DMS114 treated with DMSO at 0.1 percent for 48 hours (cell line): ENCODE measurements at regions not wholly inside any gene's neighbourhood (a gene's known extent, or its start where the extent isn't known, plus 50 kb on each side); places are given as distances from the start of the nearest gene placed in this dataset.
"Not testable (repeated sequence)": the region's sequence is repeated elsewhere in the genome, so short reads cannot be mapped to it uniquely, and the experiment has no call there.

Source experiments
- DNase-seq: peaks from one replicate; lab custom pipeline; 2025; ENCODE audit not compliant: unreplicated experiment; lab: John Stamatoyannopoulos, UW

- DNase-seq: no peak
These were observed 105.7 kb upstream of the ZEB2 start for GRCh38 chr2:144625626-144626025.

DNA sequence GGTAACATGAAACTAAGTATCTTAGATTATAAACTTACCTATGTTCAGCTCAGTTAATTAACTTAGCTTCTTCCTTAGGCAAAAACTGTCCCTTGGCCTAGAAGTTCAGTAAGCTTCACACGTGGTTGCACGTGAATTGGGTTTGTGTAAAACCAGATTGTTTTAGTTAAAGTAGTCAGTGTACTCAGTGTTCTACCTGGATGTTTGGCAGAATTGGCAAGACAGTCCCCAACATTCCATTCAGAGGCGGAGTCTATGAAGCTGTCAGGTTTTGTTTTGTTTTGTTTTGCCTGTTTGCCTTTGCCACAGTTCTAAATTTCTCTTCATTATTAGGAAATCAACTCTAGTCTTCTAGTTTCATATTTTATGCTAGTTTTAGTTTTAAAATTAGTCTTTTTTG lies 105.3 kb upstream of the ZEB2 start:
- DNase-seq: no peak

GRCh38 chr2:144624451-144624850 lies 104.5 kb upstream of the ZEB2 start:
- no peak for DNase-seq

GRCh38 chr2:144622373-144622772 lies 102.5 kb upstream of the ZEB2 start:
- not testable (repeated sequence) for DNase-seq

GRCh38 chr2:144621266-144621665 lies 101.3 kb upstream of the ZEB2 start:
- no peak for DNase-seq

DNA sequence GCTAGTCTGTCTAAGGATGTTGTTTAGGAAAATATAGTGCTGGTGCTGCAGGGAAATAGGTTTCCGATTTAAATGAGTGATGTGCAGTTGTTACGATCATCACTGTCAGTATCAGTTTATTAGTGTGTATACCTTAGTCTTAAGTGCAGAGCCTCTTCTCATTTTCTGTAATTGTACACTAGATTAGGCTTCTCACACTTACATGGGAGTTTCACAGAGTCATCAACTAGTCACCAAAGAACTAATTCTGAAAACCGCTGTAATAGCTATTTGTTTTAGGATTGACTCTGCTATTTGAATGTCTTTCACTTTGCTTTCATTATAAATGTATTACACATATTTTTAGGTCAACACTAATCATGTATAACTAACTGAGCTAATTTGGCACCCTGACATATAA lies 99.8 kb upstream of the ZEB2 start:
- no peak for DNase-seq

GRCh38 chr2:144617171-144617570 lies 97.3 kb upstream of the ZEB2 start:
- not testable (repeated sequence) for DNase-seq

DNA sequence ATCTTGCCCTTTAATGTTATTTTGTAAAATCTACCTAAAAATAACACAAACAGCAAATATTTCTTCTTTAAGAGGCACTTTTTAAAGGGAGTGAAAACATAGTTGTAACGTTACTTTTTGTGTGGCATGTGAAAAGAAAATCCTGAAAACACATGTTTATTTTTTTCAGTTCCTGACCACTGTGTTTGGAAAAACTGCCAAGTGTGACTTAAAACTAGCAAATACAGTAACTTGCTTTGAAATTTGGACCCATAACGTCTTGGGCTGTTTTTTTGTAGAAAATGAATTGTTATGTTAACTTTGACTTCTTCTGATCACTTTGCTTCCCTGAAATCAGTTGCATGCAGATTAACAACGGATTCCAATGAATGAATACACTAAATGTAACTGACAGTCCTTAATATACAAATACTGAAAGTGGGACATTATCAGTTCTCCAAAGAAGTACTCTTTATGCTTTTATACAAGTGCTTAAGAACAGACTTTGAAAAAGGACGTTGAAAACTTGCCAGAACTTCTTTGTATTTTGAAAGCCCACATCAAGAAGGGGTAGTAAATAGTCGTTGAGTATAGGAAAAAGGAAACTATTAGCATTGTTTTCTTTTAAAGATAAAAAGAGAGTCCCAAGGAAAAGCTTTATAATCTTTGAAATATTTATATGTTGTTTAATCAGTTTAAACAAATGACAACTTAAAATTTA lies 96.1 kb upstream of the ZEB2 start:
- DNase-seq: no peak

- no peak for DNase-seq
These were observed 88.1 kb upstream of the ZEB2 start for GRCh38 chr2:144607891-144608521.

DNA sequence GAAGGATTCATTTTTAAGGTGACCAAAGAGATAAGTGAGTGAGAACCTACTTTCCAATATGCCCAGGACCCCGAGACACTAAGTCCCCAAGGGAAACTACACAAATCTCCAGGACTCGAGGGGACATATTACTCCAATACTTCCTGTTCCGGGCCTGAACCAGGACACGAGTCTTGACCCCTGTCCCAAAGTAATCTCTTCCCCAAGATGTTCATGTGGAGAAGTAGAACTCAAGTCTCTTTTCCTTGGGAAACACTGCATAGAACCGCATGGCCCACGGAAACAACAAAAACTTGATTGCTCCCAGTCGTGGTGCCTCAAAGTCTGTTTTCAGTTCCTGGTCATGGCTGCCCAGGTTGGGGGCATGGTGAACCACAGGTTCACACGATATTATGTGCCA lies 87.2 kb upstream of the ZEB2 start:
- no peak for DNase-seq

GRCh38 chr2:144606466-144607095 lies 86.7 kb upstream of the ZEB2 start:
- no peak for DNase-seq

GRCh38 chr2:144605231-144605840 lies 85.4 kb upstream of the ZEB2 start:
- no peak for DNase-seq

DNA sequence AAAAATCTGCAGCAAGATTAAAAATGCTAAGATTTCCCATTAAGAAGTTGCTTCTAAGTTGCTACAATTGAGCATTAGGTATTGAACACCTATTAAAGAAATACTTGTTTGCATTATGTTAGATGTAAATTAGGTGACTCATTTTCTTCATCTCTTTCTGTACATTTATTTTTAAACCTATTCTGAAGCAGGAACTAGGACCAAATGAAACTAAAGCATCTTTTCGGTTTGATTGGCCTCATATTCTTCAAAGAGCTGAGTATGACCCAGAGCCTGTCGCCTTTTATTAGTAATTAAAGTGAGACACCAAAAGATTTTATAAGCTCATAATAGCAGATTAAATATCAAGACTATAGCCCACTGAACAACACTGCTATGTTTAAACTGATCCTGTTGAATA lies 83.4 kb upstream of the ZEB2 start:
- DNase-seq: no peak

DNA sequence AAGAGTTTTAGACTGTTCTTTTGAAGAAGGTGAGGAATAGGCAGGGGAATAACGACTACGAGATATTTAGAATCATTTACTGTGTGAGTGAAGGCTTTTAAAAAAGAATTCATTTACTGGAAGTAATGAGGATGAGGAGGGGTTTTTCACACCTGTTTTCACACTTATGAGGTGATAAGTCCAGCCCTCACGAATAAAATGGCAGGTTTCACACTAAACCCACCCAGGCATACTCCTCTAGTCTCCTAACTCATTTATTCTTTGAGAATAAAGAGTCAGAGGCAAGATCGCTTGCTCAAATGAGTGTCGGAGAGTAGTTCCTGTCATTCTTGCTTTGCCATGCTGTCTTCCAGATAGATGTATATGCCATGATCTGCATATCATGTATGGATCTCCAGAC lies 79.0 kb upstream of the ZEB2 start:
- DNase-seq: no peak

DNA sequence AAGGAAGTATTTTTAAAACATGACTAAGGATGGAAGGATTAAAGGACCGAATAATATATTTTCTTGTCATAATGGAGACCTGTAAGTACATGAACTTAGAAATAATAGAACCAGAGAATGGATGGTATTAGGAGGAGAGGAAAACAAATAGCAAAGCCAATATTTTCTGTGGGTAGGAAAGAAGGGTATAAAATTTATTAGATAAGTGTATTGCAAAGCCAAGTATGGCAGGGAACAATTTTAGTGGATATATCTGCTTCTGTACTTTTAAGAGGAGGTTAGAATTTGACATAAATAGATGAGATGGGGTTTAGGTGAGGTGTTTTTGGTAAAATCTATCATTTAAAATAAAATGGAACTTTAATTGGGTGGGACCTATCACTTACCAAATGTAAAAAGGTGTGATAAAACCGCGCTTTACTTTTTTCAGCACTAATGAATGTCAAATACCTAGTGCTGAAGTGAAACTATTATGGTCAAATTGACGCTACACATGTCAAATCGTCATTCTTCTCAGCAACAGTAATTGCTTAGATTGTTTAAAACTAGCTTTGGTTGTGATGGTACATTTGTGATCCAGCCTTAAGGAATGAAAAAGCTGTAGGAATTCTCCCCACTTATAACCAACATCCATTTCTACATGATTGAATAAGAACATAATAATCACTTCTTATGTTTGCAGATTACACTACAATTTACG lies 78.1 kb upstream of the ZEB2 start:
- DNase-seq: no peak

DNA sequence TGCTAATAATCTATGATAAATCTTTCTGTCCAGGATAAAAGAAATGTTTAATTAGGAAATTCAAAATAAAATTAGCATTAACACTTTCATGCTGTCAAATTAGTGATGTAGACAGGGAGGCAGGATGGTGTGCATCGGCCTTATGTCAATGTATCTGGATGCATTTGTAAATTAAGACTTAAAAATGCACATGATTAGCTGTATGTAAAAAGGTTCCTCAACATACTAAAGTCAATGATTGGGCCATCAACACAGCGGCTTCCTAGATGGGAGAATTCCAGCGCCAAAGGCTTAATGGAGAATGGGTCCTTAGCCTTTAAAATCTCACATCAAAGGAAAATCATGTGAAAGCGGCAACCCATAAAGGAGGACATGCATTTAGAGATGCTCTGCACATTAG lies 77.5 kb upstream of the ZEB2 start:
- DNase-seq: no peak

GRCh38 chr2:144596073-144596871 lies 76.4 kb upstream of the ZEB2 start:
- DNase-seq: no peak

GRCh38 chr2:144595686-144596072 lies 75.8 kb upstream of the ZEB2 start:
- DNase-seq: no peak

- DNase-seq: no peak
These were observed 75.4 kb upstream of the ZEB2 start for GRCh38 chr2:144595279-144595678.

- DNase-seq: no peak
These were observed 73.9 kb upstream of the ZEB2 start for GRCh38 chr2:144593803-144594202.
